GM18909 (cell line): ENCODE measurements at regions not wholly inside any gene's neighbourhood (a gene's known extent, or its start where the extent isn't known, plus 50 kb on each side); places are given as distances from the start of the nearest gene placed in this dataset.
"Not testable (repeated sequence)": the region's sequence is repeated elsewhere in the genome, so short reads cannot be mapped to it uniquely, and the experiment has no call there.

Source experiments
- ATAC-seq: cut with Tn5 transposase; IDR thresholded peaks from one replicate; pipeline ENCODE4 v1.9.1; 2021; ENCODE audit warnings: mild to moderate bottlenecking; ENCODE audit not compliant: unreplicated experiment, poor library complexity

DNA sequence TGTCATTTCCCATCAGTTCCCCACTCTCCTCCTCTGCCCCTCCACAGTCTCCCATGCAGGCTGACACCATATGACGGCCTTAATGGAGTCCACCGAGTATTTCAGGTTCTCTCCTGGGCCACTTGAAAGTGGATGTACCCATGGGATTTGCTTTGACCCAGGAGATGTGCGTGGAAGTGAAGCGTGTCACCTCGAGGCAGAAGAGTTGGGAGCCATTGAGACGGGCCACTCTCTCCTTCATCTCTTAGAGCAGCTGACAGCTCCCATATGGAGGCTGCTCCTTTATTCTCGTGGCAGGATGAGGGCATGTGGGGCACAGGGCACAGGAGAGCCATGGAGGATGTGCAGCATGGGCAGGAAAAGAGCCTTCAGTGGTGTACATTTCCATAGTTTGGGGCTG lies 144.7 kb upstream of the CRYM start:
- ATAC-seq, result not testable (repeated sequence)

DNA sequence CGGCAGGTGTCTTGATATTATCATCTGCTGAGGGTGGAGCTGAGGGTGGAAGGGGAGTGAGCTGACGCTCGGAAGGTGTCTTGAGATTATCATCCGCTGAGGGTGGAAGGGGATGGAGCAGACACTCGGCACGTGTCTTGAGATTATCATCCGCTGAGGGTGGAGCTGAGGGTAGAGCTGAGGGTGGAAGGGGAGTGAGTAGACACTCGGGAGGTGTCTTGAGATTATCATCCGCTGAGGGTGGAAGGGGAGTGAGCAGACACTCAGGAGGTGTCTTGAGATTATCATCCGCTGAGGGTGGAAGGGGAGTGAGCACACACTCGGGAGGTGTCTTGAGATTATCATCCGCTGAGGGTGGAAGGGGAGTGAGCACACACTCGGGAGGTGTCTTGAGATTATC lies 126.6 kb upstream of the CRYM start:
- not testable (repeated sequence) for ATAC-seq

DNA sequence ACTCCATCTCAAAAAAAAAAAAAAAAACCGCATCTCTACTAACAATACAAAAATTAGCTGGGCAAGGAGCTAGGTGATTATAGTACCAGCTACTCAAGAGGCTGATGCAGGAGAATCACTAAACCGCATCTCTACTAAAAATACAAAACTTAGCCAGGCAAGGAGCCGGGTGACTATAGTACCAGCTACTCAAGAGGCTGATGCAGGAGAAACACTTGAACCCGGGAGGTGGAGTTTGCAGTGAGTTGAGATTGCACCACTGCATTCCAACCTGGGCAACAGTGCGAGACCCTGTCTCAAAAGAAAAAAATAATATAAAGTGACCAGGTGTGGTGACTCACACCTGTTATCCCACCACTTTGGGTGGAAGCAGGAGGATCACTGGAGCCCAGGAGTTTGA lies 119.8 kb upstream of the CRYM start:
- ATAC-seq, result not testable (repeated sequence)

DNA sequence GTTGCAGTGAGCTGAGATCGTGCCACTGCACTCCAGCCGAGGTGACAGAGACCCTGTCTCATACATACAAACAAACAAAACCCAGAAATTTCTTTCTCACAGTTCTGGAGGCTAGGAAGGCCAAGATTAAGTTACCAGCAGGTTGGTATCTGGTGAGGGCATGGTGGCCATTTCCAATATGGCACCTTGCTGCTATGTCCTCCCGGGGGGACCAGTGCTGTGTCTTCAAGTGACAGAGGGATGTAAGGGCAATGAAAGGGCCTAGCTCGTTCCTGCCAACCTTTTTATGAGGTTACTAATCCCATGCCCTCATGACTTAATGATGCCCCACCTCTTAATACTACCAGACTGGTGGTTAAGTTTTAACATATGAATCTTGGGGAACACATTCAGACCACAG lies 118.5 kb upstream of the CRYM start:
- ATAC-seq, result not testable (repeated sequence)

DNA sequence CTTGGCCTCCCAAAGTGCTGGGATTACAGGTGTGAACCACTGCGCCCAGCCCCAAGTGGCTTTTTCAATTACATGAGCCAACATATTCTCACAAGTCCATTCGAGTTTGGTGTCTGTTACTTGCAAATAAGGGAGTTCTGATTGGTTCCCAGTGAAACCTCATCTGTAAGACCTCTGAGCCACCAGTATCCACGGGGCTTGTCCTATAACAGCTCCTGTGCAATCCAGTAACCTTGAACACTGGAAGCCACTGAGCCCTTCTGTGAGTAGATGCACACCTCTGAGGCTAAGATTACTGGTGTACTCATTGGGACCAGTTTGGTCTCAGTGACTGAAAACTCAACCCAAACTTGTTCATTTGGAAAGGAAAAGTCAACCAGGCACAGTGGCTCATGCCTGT lies 112.5 kb upstream of the CRYM start:
- ATAC-seq, result not testable (repeated sequence)

DNA sequence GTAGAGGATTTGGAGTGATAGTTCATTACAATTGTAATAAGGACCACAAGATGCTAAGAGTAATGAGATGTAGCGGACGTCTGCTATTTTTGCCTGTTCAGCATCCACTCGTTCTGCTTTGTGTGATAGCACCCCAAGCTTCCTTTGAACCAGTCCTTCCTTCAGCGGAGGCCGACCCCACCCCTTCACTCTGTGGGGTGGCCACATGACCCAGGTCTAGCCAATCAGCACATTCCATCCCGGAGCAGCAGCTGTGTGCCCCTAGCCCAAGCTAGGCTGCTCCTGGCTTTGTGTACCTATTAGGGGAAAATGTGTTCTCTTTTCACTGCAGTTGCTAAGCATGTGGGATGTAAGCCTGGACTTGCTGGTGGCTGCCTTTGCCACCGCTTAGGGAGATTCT lies 111.8 kb upstream of the CRYM start:
- not testable (repeated sequence) for ATAC-seq

DNA sequence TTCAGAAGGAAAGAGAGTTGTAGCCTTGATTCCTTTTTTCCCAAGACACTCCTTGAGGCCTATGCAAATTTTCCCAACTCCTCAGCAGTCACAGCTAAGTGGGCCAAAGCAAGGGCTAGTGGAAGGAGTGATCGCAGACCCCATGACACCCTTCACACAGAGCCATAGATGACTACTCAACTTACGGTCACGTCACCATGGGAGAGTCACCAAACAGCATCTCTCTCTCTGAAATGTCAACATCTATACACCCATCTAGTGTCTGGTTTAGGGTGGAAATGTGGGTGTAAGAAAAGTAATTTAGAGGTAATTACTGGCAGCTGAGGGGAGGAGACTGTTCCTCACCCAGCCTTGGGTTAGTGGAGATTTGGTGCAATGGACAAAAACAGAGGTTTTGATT lies 109.7 kb upstream of the CRYM start:
- not testable (repeated sequence) for ATAC-seq

DNA sequence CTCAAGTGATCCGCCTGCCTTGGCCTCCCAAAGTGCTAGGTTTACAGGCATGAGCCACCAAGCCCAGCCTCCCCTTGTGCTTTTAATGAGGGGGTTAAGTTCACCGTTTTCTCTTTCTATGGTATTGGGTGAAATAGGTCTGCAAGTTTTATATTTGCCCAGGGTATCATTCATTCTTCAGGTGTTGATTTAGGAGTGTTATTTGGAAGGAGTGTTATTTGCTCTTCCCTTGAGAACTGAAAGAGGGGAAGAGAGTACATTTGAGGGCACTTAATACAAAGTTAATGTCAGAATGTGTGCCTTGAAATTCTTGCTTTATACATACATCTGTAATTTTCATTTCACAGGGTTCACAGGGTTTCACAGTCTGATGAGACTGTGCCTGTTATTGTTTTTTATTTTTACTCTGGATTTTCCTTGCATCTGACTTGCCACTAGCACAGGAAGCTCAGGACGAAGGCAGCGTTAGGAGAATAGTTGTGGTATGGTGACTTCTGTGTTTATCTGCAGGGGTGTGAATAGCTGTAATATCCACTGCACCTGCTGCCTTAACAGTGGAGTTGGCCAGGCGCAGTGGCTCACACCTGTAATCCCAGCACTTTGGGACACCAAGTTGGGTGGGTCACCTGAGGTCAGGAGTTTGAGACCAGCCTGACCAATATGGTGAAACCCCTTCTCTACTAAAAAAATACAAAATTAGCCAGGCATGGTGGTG lies 108.3 kb upstream of the CRYM start:
- ATAC-seq, result not testable (repeated sequence)

DNA sequence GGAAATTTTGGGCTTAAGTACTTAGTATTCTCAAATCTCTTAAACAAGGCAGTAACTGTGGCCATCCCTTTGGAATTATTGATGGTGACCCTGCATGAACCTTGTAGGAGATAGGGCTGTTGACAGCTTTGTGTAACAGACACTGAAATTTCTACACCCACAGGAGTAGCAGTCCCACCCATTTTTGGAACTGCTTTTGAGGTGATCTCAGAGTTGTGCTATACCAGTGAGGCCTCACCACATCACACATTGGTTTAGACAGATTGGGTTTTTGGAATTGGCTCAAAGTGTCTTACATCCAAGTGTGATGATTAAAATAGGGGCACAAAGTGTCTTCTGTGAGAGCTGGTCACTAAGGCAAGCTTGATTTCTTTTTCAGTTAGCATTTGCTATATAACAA lies 105.6 kb upstream of the CRYM start:
- ATAC-seq, result not testable (repeated sequence)

DNA sequence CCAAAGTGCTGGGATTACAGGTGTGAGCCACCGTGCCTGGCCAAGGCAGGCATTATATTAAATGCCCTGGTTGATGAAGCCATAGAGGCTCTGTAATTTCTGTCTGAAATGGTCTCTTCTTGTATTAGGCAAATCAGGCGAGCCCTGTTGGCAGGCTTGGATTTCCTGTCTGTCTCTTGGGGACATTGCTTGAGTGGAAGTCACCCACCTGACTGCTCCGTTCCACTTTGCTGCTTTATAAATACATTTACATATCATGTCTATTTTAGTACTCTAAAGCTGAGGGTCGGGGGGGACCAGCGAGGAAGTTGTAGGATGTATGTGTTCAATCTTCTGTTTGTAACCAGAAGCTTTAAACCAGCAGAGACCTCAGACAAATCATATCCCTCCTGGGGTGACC lies 101.6 kb upstream of the CRYM start:
- not testable (repeated sequence) for ATAC-seq

DNA sequence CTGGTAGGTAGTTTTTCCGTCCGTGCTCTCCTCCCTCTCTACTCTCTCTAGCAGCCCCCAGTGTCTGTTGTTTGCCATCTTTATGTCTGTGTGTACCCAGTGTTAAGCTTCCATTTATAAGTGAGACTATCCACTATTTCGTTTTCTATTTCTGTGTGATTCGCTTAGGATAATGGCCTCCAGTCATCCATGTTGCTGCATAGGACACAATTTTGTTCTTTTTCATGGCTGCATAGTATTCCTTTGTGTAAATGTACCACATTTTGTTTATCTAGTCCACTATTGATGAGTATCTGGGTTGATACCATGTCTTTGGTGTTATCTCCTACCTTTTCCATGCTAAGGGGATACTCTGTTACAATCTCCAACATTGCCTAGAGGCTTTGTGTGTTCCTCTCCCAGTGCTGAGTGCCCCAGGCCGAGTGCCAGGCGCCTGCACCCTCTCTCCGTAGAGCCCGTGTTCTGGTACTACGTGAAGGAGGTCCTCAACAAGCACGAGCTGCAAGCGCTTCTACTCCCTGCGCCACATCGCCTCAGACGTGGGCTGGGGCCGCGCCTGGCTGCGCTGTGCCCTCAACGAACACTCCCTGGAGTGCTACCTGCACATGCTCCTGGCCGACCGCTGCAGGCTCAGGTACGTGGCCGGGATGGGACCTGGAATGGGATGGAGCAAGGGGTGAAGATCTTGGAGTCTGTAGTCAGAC lies 98.3 kb upstream of the CRYM start:
- ATAC-seq, result not testable (repeated sequence)

DNA sequence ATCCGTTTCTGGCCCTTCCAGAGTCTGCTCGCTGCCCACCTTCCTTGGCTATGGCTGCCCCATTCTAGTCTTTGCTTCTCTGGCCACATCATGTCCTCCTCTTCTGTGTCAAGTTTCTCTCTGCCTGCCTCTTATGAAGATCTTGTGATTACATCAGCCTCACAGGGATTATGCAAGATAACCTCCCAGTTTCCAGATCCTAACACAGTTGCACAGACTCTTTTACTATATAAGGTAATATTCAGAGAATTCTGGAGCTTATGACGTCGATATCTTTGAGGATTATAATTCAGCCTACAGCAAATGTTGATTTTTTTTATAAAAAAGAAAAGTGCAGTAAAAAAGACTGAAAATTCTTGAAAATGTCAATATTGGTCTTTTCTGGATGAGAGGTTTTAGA lies 97.2 kb upstream of the CRYM start:
- ATAC-seq, result not testable (repeated sequence)

DNA sequence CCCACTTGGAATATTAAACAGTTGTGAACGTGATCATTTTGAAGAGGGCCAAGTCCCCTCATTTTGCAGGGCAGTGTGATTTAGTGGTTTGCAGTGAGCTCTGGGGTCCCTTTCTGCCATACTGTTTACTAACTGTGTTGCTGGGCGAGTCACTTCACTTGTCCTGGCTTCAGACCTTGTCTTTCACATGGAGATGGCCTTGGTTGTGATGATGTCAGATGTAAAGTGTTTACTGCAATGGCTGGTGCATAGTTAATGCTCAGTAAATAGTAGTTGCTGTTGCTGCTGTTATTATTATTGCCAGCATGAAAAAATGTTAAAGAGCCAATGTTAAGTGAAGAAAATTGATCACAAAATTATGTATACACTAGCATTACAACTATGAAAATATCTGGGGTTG lies 95.4 kb upstream of the CRYM start:
- ATAC-seq, result not testable (repeated sequence)

DNA sequence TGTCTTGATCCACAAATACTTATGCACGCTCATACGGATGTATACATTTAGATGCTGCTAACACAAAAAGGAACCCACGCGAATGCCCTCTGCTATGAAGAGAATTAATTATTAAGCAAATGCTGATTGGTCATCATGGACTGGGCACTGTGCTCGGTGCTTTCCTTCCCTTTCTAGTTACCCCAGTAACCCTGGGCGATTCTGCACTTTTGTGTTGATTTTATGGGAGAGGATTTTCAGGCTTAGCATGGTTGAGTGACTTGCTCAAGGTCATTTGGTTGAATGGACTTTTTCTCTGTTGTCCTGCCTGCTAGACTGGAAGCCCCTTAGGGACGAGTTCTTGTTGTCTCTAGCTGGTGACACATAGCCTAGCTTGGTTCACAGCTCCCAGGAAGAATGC lies 94.8 kb upstream of the CRYM start:
- not testable (repeated sequence) for ATAC-seq

DNA sequence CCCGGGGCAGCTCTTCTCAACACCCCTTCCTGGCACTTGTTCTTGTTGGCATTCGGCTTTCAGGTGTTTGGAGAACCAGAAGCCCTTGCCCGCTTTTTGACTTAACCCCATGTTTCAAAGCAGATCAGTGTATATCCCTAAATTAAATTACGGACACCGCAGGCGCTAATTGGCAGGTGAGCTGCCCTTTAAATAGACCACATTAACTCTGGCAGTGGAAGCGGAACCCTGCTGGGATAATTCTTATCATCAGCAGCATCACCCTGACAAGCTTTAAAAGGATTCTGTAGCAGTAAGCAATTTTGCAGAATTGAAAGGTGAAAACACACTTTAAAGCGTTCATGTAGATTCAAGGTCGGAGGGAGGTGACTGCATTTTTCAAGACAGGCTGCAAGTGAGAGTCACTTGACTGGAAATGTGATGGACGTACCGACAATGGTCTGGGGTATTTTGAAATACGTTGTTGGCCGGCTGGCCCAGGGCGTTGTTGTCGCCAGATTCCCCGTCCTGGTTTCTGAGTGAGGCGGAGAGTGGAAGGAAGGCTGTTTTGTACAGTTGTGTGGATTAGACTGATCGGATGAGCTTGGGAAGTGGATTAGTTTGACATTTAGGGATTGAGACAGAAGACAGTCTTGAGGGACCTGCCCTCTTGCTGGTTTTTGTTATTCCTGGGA lies 94.2 kb upstream of the CRYM start:
- ATAC-seq, result not testable (repeated sequence)

DNA sequence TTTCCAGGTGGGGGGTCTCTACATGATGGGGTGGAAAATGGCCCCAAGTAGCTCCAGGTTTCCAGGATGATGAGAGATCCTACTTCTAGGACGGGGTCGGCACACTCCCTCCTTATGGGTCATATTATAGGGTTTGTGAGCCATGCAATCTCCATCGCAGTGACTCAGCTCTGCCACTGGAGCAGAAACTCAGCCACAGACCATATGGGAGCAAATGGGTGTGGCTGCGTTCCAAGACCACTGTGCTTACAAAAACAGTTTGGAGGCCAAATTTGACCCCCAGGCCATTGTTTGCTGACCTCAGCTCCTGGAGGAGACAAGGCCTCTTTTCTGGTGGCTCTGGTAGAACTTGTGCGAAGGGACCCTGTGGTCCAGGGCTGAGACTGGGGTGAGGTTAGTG lies 92.7 kb upstream of the CRYM start:
- not testable (repeated sequence) for ATAC-seq

DNA sequence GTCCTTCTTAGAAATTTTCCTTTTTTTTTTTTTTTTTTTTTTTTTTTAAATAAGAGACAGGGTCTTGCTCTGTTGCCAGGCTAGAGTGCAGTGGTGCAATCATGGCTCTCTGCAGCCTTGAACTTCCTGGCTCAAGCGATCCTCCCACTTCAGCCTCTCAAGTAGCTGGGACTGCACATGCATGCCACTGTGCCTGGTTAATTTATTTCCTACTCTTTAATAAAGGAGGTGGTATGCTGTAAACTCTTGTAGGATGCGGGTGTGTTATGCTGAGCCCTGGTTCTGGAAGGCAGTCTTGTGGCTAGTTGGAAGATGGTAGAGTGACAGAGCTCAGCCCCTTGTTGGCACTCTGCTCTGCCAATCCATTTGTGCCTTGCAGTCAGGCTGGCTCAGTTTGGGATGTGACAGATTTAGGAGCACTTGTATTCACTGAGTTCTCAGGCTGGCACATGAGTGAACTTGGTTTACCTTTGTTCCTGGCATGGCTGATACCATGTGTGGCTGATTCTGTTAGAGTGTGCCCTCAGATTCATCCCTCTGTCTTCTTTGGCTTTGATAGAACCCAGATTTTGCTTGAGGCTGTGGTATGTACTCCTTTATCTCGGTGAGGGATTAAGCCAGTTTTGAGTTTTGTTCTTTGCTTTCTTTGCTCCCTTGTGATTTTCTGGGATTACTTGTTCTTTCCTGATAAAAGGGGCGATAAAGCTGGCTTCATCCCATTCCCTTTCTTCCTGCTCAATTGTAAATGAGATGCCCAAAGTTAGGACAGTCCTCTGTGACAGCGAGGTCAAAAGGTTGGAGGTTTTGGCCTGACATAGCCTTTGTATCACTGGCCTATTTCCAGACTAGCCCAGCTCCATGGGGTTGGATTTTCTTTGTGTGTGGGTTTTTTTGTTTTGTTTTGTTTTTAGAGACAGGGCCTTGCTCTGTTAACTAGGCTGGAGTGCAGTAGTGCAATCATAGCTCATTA lies 91.2 kb upstream of the CRYM start:
- not testable (repeated sequence) for ATAC-seq

DNA sequence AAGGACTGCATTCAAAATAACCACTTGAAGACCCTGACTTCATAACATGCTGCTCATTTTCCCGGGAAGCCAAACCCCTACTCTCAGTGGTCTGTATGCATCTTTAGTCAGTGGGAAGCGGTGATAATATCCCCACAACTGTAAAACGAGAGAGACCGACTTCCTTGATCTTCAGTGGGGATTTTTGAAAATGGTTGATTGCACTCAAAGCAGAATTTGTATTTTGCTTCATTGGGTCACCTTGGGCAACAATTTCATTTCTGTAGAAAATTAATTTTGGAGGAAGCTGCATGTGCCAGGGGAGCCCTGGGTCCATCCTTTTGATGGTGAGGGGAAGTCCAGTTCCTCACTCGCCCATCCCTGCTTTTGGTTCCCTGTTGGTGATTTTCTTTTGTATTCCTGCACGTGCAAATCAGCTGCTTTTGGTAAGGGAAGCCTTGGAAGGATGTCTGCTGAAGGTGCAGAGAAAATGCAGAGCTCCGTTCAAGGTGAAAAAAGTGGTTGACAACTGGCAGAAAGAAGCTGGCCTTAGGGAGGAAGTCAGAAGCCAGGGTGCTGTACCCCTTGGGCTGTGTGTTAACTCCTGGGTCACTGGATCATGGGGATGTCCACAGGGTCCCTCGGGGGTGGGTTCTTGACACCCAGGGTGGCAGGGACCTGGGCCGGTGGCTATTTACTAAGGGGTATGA lies 89.8 kb upstream of the CRYM start:
- not testable (repeated sequence) for ATAC-seq

DNA sequence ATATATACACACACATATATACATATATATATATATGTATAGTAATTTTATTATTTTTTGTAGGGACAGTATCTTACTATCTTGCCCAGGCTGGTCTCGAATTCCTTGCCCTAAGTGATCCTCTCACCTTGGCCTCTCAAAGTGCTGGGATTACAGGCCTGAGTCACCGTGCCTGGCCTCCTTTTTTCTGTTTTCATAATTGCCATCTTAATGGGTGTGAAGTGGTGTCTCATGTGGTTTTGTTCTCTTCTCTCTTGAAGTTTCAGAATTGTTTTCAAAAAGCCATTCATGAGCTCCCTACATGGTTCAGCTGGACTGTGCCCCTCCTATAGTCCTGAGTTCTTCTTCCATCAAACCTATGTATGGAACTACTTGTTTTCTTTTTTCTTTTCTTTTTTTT lies 88.9 kb upstream of the CRYM start:
- ATAC-seq, result not testable (repeated sequence)

DNA sequence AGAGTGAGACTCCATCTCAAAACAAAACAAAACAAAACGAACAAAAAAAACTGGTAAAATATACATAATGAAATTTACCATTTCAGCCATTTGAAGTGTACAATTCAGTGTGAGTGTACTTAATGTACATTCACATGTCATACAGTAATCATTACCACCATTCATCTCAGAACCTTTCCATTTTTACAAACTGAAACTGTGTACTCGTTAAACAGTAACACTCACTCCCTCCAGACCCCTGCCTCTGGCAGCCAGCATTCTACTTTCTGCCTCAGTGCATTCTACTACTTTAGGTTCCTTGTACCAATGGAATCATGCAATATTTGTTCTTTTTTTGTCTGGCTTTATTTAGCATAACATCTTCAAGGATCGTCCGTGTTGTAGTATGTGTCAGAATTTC lies 87.5 kb upstream of the CRYM start:
- not testable (repeated sequence) for ATAC-seq
